Endothelial cell of umbilical vein (primary cell): ENCODE measurements at regions not wholly inside any gene's neighbourhood (a gene's known extent, or its start where the extent isn't known, plus 50 kb on each side); places are given as distances from the start of the nearest gene placed in this dataset.

ENCODE experiments used
- BruUV-seq: library from RNA; stranded (reverse); fragments of 400-500 nt; replicated peaks from 2 replicates; lab custom pipeline; 2021; lab: Mats Ljungman, UMichigan
- CTCF ChIA-PET: fragments of 300-600, 350-600 bp; sonication (Branson Sonifier 250); formaldehyde crosslinking; loops from one replicate; lab custom pipeline; 2021; ENCODE audit warnings: antibody characterized with exemption, inconsistent platforms; lab: Charles Lee
- POLR2A ChIA-PET: fragments of 300-600, 350-600 bp; sonication (Branson Sonifier 250); formaldehyde crosslinking; loops from one replicate; lab custom pipeline; 2021; ENCODE audit warnings: antibody characterized with exemption, inconsistent platforms; lab: Charles Lee
- DNase-seq: peaks from one replicate; pipeline ENCODE4 v3.0.0-alpha.2; 2011; ENCODE audit warnings: low read depth, low spot score
- FAIRE-seq: peaks from 2 replicates; lab custom pipeline; 2011; peaks lifted over from hg19 to GRCh38; lab: Jason Lieb, UNC
- H2AFZ ChIP-seq: 2 replicates; pipeline ENCODE4 v1.6.0; 2012; ENCODE audit warnings: low read depth, low read length, control low read depth, inconsistent platforms
- H3K27ac ChIP-seq: 2 replicates; pipeline ENCODE4 v1.5.1; 2011; ENCODE audit warnings: low read depth, mild to moderate bottlenecking, control low read depth, low read length, moderate library complexity; ENCODE audit not compliant: insufficient read depth
- H3K27me3 ChIP-seq, 2 experiments: 2 replicates each; pipeline versions ENCODE4 v1.6.0 to v1.6.1; 2011; ENCODE audit warnings: low read length in 2 of 2, mixed read lengths in 1 of 2; ENCODE audit not compliant: control insufficient read depth in 2 of 2, insufficient read depth in 2 of 2
- H3K36me3 ChIP-seq, 2 experiments: 2 replicates in 1 of 2; 3 replicates in 1 of 2; pipeline ENCODE4 v1.5.1; 2011; ENCODE audit warnings: low read length in 2 of 2, mild to moderate bottlenecking in 1 of 2, moderate library complexity in 1 of 2; ENCODE audit not compliant: control insufficient read depth in 2 of 2, insufficient read depth in 2 of 2; ENCODE audit errors: extremely low read depth in 1 of 2
- H3K4me1 ChIP-seq: 3 replicates; pipeline ENCODE4 v1.5.1; 2011; ENCODE audit warnings: mild to moderate bottlenecking, low read length; ENCODE audit not compliant: control insufficient read depth, insufficient read depth; ENCODE audit errors: extremely low read depth
- H3K4me2 ChIP-seq: 2 replicates; pipeline ENCODE4 v1.6.1; 2011; ENCODE audit warnings: low read length, control low read depth, mixed read lengths; ENCODE audit not compliant: insufficient read depth
- H3K4me3 ChIP-seq, 3 experiments: fragments of 200-600 bp in 1 of 3; sonication (generic), shearing (Covaris generic) in 1 of 3; replicated peaks in 1 of 3; 2 replicates each; pipeline ENCODE4 v1.5.1; 2011 to 2016; ENCODE audit warnings: control low read depth in 3 of 3, low read length in 3 of 3, mild to moderate bottlenecking in 2 of 3, inconsistent platforms in 1 of 3, low read depth in 1 of 3, moderate library complexity in 1 of 3; ENCODE audit not compliant: insufficient read depth in 1 of 3
- H3K79me2 ChIP-seq: 2 replicates; pipeline ENCODE4 v1.6.0; 2012; ENCODE audit warnings: low read length, inconsistent platforms; ENCODE audit not compliant: control insufficient read depth, insufficient read depth
- H3K9ac ChIP-seq: replicated peaks from 2 replicates; pipeline ENCODE3; 2011; ENCODE audit warnings: low read length, control low read depth; ENCODE audit not compliant: insufficient read depth; ENCODE audit errors: extremely low read depth
- H3K9me1 ChIP-seq: replicated peaks from 3 replicates; pipeline ENCODE4 v1.6.0; 2011; ENCODE audit warnings: mild to moderate bottlenecking, low read length; ENCODE audit not compliant: control insufficient read depth, insufficient read depth; ENCODE audit errors: extremely low read depth
- H3K9me3 ChIP-seq: replicated peaks from 2 replicates; pipeline ENCODE4 v1.5.1; 2012; ENCODE audit warnings: low read length, inconsistent platforms; ENCODE audit not compliant: control insufficient read depth, insufficient read depth
- H4K20me1 ChIP-seq: replicated peaks from 2 replicates; pipeline ENCODE3; 2011; ENCODE audit warnings: mild to moderate bottlenecking, low read length; ENCODE audit not compliant: control insufficient read depth, insufficient read depth; ENCODE audit errors: extremely low read depth
- EZH2 ChIP-seq: IDR thresholded peaks from 2 replicates; pipeline ENCODE4 v1.6.1; 2012; ENCODE audit warnings: borderline replicate concordance, low read depth, mild to moderate bottlenecking, moderate library complexity, low read length, inconsistent platforms; ENCODE audit not compliant: severe bottlenecking
- FOS ChIP-seq: IDR thresholded peaks from 2 replicates; pipeline ENCODE4 v1.6.1; 2011; ENCODE audit warnings: mild to moderate bottlenecking, low read length, moderate library complexity, borderline replicate concordance; ENCODE audit not compliant: insufficient read depth
- GATA2 ChIP-seq: IDR thresholded peaks from 2 replicates; pipeline ENCODE4 v1.7.0; 2011; ENCODE audit warnings: low read depth, mild to moderate bottlenecking, moderate library complexity, mixed read lengths, low read length; ENCODE audit not compliant: insufficient read length, insufficient read depth
- JUN ChIP-seq: IDR thresholded peaks from 2 replicates; pipeline ENCODE4 v1.6.1; 2011; ENCODE audit warnings: borderline replicate concordance, low read depth; ENCODE audit not compliant: insufficient read length, insufficient read depth
- MAX ChIP-seq: IDR thresholded peaks from 2 replicates; pipeline ENCODE4 v1.6.1; 2011; ENCODE audit not compliant: insufficient read depth, insufficient read length
- MYC ChIP-seq: IDR thresholded peaks from one replicate; pipeline ENCODE4 v1.6.1; 2011; ENCODE audit warnings: mild to moderate bottlenecking, low read depth, low read length
- POLR2A ChIP-seq: IDR thresholded peaks from 2 replicates; pipeline ENCODE4 v1.6.1; 2012; ENCODE audit warnings: low read depth, mild to moderate bottlenecking, control low read depth, low read length
- POLR2AphosphoS5 ChIP-seq: IDR thresholded peaks from 2 replicates; pipeline ENCODE4 v1.6.1; 2012; ENCODE audit warnings: low read depth, mild to moderate bottlenecking, control low read depth, low read length, moderate library complexity; ENCODE audit not compliant: insufficient read depth
- dilution Hi-C: fragments of 300-500 bp; cut with MboI; formaldehyde crosslinking; loops from one replicate; pipeline ENCODE4 v1.15.0; 2019; ENCODE audit warnings: low sequenced_read_pairs; ENCODE audit not compliant: extremely low pct_ligation_motif_present
- intact Hi-C: fragments of 100-400 bp; cut with micrococcal nuclease; formaldehyde crosslinking; loops from one replicate; pipeline ENCODE4 v1.10.0; 2022
- TF ChIP-seq, protein P1 (sequence below), 2 donors: IDR thresholded peaks; 1 replicate in 1 of 2; 2 replicates in 1 of 2; pipeline ENCODE4 v1.5.1; 2011; ENCODE audit warnings: low read length in 2 of 2, mild to moderate bottlenecking in 2 of 2, moderate library complexity in 2 of 2, control low read depth in 1 of 2, inconsistent platforms in 1 of 2, low read depth in 1 of 2; ENCODE audit not compliant: insufficient read depth in 1 of 2; ENCODE audit errors: extremely low read depth in 1 of 2

DNA sequence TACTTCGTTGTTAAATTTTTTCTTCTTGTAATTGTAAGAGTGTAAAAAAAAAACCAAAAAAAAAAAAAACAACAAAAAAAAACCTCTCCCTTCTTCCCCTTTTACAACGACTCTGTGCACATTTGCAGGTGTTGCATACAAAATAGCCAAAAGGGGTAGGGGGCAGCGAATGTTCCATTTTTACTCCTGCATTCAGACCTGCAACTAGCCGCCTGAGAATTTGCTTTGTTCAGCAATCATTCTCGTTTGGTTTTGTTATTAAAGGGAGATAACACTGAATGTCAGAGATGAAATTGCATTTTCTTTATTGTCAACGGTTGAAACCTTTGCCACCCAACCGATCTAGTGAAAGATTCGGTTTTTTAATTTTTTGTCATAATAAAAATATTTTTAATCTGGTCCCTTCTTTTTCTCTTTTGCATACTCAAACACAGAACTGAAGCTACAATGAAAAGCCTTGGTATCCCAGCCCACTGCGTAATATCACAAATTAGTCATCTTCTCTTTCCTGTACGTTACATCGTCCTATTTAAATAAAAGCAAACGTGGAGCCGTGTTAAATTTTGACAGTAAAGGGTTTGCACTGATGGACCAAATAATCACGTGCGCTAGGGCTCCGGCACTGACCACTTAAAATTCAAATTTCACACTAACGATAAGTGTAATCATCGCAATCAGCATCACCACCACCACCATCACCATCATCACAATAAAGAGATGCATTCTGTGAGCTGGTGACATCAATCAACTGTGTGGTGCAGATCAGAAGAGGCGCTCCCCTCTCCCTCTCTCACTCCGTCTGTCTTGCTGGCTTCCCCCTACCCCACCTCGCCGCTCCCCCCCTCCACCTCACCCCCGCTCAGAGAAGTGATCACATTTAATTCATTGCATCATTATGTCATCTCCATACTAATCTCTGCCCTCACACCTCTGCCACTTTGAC lies 406.2 kb upstream of the PSMD7 start:
- intact Hi-C loops: no loop called here
- Histone ChIP-seq H2AFZ (no peak overlapping the region), H3K4me2 (no peak overlapping the region), H3K36me3 (no peaks in the 10 kb centered on the region), H3K27ac (no peak overlapping the region), H3K4me1 (no peaks in the 10 kb centered on the region), H3K9ac (no peak overlapping the region), H4K20me1 (no peaks in the 10 kb centered on the region), H3K79me2 (no peaks in the 10 kb centered on the region), H3K9me3 (no peaks in the 10 kb centered on the region), H3K27me3 (no peaks in the 10 kb centered on the region), H3K9me1 (no peaks in the 10 kb centered on the region), H3K4me3 (no peak overlapping the region)
- CTCF ChIA-PET: interaction anchor here (0.7 to 1.2 kb wide), 2 partner anchors 11 to 39 kb away, joined by 3 read pairs; no protein-coding TSS in a partner anchor
- BruUV-seq: no TSS peak
- POLR2A ChIA-PET: no interaction called here
- DNase-seq: no peak
- dilution Hi-C loops: no loop called here
- TF ChIP-seq MYC (no peak), EZH2 (no peak), FOS (no peak), GATA2 (no peak), MAX (no peak), POLR2A (no peak), POLR2AphosphoS5 (no peak), JUN (no peak)
- TF ChIP-seq, protein P1, sequence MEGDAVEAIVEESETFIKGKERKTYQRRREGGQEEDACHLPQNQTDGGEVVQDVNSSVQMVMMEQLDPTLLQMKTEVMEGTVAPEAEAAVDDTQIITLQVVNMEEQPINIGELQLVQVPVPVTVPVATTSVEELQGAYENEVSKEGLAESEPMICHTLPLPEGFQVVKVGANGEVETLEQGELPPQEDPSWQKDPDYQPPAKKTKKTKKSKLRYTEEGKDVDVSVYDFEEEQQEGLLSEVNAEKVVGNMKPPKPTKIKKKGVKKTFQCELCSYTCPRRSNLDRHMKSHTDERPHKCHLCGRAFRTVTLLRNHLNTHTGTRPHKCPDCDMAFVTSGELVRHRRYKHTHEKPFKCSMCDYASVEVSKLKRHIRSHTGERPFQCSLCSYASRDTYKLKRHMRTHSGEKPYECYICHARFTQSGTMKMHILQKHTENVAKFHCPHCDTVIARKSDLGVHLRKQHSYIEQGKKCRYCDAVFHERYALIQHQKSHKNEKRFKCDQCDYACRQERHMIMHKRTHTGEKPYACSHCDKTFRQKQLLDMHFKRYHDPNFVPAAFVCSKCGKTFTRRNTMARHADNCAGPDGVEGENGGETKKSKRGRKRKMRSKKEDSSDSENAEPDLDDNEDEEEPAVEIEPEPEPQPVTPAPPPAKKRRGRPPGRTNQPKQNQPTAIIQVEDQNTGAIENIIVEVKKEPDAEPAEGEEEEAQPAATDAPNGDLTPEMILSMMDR (IDR thresholded peaks at IDR 0.05; ENCODE audit: extremely low read depth in 1 of 2, insufficient read depth in 1 of 2, low read depth in 1 of 2, low read length in 2 of 2): no peak
- no peak for FAIRE-seq
